ENCODE measurements at regions not wholly inside any gene's neighbourhood (a gene's known extent, or its start where the extent isn't known, plus 50 kb on each side); places are given as distances from the start of the nearest gene placed in this dataset.

DNA sequence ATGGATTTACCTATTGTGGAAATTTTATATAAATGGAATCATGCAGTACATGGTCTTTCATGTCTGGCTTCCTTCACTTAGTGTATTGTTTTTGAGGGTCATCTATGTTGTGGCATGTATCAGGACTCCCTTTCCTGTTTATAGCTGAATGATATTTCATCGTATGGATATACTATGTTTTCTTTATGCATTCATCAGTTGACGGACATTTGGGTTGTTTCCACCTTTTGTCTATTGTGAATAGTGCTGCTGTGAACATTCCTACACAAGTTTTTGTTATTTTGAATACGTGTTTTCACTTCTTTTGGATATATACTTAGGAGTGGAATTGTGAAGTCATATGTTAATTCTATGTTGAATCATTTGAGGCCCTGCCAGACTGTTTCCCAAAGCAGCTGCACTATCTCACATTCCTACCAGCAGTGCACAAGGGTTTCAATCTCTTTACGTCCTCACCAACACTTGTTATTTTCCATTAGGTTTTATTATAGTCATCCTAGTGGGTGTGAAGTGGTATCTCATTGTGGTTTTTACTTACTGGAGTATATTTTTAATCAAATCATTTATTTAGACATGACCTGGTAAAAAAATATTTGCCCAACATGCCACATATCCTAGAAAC lies 262.7 kb downstream of the DLEU7 start:
- TF ChIP-seq, protein P1, sequence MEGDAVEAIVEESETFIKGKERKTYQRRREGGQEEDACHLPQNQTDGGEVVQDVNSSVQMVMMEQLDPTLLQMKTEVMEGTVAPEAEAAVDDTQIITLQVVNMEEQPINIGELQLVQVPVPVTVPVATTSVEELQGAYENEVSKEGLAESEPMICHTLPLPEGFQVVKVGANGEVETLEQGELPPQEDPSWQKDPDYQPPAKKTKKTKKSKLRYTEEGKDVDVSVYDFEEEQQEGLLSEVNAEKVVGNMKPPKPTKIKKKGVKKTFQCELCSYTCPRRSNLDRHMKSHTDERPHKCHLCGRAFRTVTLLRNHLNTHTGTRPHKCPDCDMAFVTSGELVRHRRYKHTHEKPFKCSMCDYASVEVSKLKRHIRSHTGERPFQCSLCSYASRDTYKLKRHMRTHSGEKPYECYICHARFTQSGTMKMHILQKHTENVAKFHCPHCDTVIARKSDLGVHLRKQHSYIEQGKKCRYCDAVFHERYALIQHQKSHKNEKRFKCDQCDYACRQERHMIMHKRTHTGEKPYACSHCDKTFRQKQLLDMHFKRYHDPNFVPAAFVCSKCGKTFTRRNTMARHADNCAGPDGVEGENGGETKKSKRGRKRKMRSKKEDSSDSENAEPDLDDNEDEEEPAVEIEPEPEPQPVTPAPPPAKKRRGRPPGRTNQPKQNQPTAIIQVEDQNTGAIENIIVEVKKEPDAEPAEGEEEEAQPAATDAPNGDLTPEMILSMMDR (IDR thresholded peaks at IDR 0.05) = no peak
- TF ChIP-seq POLR2A (IDR thresholded peaks at IDR 0.05) (no peak), EP300 (IDR thresholded peaks at IDR 0.05; ENCODE audit: low read depth) (no peak), POLR2AphosphoS5 (IDR thresholded peaks at IDR 0.05) (no peak)

Measured in transverse colon (tissue), 4 donors.